ENCODE measurements at regions not wholly inside any gene's neighbourhood (a gene's known extent, or its start where the extent isn't known, plus 50 kb on each side); places are given as distances from the start of the nearest gene placed in this dataset.
"Not testable (repeated sequence)": the region's sequence is repeated elsewhere in the genome, so short reads cannot be mapped to it uniquely, and the experiment has no call there.

GRCh38 chr13:38090913-38091312 lies 221.3 kb upstream of the TRPC4 start:
- no peak for DNase-seq (ENCODE audit: low read depth, low spot score)
- TF ChIP-seq CTCF (IDR thresholded peaks at IDR 0.05; ENCODE audit: low read depth, low read length): no peak
- no peaks in the 10 kb centered on the region for H3K27me3 ChIP-seq (ENCODE audit: control insufficient read depth, insufficient read depth, low read length)
- H3K27ac ChIP-seq (ENCODE audit: low read depth, low read length): no peak overlapping the region
- ChIA-PET POLR2A (no interaction called here), CTCF (no interaction called here)
- H3K9me3 ChIP-seq (ENCODE audit: control insufficient read depth, insufficient read depth, low read length): peaks cover 11% of the 10 kb centered on the region
- no peak overlapping the region for H3K4me3 ChIP-seq (ENCODE audit: low read depth, low read length)

GRCh38 chr13:38086721-38087120 lies 217.1 kb upstream of the TRPC4 start:
- CTCF ChIA-PET: no interaction called here
- no peak overlapping the region for H3K4me3 ChIP-seq (ENCODE audit: low read depth, low read length)
- POLR2A ChIA-PET: no interaction called here

GRCh38 chr13:38086013-38086412 lies 216.4 kb upstream of the TRPC4 start:
- Histone ChIP-seq H3K9me3 (ENCODE audit: control insufficient read depth, insufficient read depth, low read length) (peaks cover 15% of the 10 kb centered on the region), H3K27me3 (ENCODE audit: control insufficient read depth, insufficient read depth, low read length) (no peaks in the 10 kb centered on the region), H3K27ac (ENCODE audit: low read depth, low read length) (no peak overlapping the region), H3K4me3 (ENCODE audit: low read depth, low read length) (no peak overlapping the region)
- CTCF ChIA-PET: no interaction called here
- DNase-seq (ENCODE audit: low read depth, low spot score): no peak
- POLR2A ChIA-PET: no interaction called here
- no peak for TF ChIP-seq CTCF (IDR thresholded peaks at IDR 0.05; ENCODE audit: low read depth, low read length)

More at GRCh38 chr13:38086721-38087120, 217.1 kb upstream of the TRPC4 start:
- no peak for DNase-seq (ENCODE audit: low read depth, low spot score)
- no peaks in the 10 kb centered on the region for H3K27me3 ChIP-seq (ENCODE audit: control insufficient read depth, insufficient read depth, low read length)
- no peak overlapping the region for H3K27ac ChIP-seq (ENCODE audit: low read depth, low read length)
- H3K9me3 ChIP-seq (ENCODE audit: control insufficient read depth, insufficient read depth, low read length): peaks cover 15% of the 10 kb centered on the region
- TF ChIP-seq CTCF (IDR thresholded peaks at IDR 0.05; ENCODE audit: low read depth, low read length): no peak

- no peak for TF ChIP-seq CTCF (IDR thresholded peaks at IDR 0.05; ENCODE audit: low read depth, low read length)
- ChIA-PET CTCF (no interaction called here), POLR2A (no interaction called here)
- no peak overlapping the region for H3K4me3 ChIP-seq (ENCODE audit: low read depth, low read length)
- no peak overlapping the region for H3K27ac ChIP-seq (ENCODE audit: low read depth, low read length)
- DNase-seq (ENCODE audit: low read depth, low spot score): no peak
- no peaks in the 10 kb centered on the region for H3K9me3 ChIP-seq (ENCODE audit: control insufficient read depth, insufficient read depth, low read length)
- H3K27me3 ChIP-seq (ENCODE audit: control insufficient read depth, insufficient read depth, low read length): no peaks in the 10 kb centered on the region
Observed at GRCh38 chr13:38073931-38074330, 204.4 kb upstream of the TRPC4 start.

GRCh38 chr13:38072696-38073095 lies 203.1 kb upstream of the TRPC4 start:
- ChIA-PET POLR2A (no interaction called here), CTCF (no interaction called here)
- no peak for TF ChIP-seq CTCF (IDR thresholded peaks at IDR 0.05; ENCODE audit: low read depth, low read length)
- Histone ChIP-seq H3K27me3 (ENCODE audit: control insufficient read depth, insufficient read depth, low read length) (no peaks in the 10 kb centered on the region), H3K27ac (ENCODE audit: low read depth, low read length) (no peak overlapping the region), H3K9me3 (ENCODE audit: control insufficient read depth, insufficient read depth, low read length) (no peaks in the 10 kb centered on the region), H3K4me3 (ENCODE audit: low read depth, low read length) (no peak overlapping the region)
- no peak for DNase-seq (ENCODE audit: low read depth, low spot score)

- CTCF ChIA-PET; H3K9me3 ChIP-seq (ENCODE audit: control insufficient read depth, insufficient read depth, low read length); DNase-seq (ENCODE audit: low read depth, low spot score); H3K4me3 ChIP-seq (ENCODE audit: low read depth, low read length); H3K27me3 ChIP-seq (ENCODE audit: control insufficient read depth, insufficient read depth, low read length); POLR2A ChIA-PET; H3K27ac ChIP-seq (ENCODE audit: low read depth, low read length): not testable (repeated sequence)
Observed at GRCh38 chr13:38071340-38071739, 201.8 kb upstream of the TRPC4 start.
